IMR-90 (cell line): ENCODE measurements at regions not wholly inside any gene's neighbourhood (a gene's known extent, or its start where the extent isn't known, plus 50 kb on each side); places are given as distances from the start of the nearest gene placed in this dataset.

Experiments
- CTCF ChIP-seq: conservative IDR thresholded peaks from 2 replicates; pipeline ENCODE4 v1.5.1; 2012; ENCODE audit warnings: mild to moderate bottlenecking, low read depth, low read length, improper control_type of control experiment
- POLR2A ChIP-seq: IDR thresholded peaks from 2 replicates; pipeline ENCODE4 v1.6.1; 2012; ENCODE audit warnings: mild to moderate bottlenecking, low read depth, low read length
- RAD21 ChIP-seq: IDR thresholded peaks from 2 replicates; pipeline ENCODE4 v1.6.1; 2012; ENCODE audit warnings: low read length, improper control_type of control experiment

DNA sequence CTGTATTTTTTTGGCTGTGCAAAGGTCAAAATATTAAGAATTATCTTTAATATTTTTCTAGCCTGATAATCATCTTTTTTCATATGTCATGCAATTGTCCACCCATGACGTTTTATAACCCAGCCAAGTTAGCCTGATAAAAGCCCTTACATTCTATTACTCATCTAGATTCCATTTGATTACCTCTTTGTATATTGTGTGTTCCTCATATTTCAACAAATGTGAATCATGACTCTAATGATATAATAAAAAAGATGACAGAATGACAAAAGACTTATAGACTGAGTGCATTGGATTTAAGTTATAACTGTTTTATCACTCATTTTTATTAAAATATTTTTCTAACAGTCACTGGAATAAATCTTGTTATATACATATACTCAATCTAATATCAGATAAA lies 1560.0 kb upstream of the LRRTM3 start:
- no peak for TF ChIP-seq CTCF
- TF ChIP-seq POLR2A, result no peak
- no peak for TF ChIP-seq RAD21
